GM10248 (cell line): ENCODE measurements at regions not wholly inside any gene's neighbourhood (a gene's known extent, or its start where the extent isn't known, plus 50 kb on each side); places are given as distances from the start of the nearest gene placed in this dataset.
A peak's percentile ranks its signal among the peaks of the same experiment; 100 is the strongest.
"Not testable (repeated sequence)": the region's sequence is repeated elsewhere in the genome, so short reads cannot be mapped to it uniquely, and the experiment has no call there.

Source experiments
- CTCF ChIA-PET: fragments of 300-600 bp; sonication (Branson Sonifier 250); formaldehyde crosslinking; extraction: SDS; loops from one replicate; lab custom pipeline; 2021; ENCODE audit warnings: antibody characterized with exemption; lab: Yijun Ruan, JAX
- POLR2A ChIA-PET: fragments of 350-650 bp; sonication (Branson Sonifier 250); formaldehyde crosslinking; extraction: SDS; loops from one replicate; lab custom pipeline; 2020; ENCODE audit warnings: antibody characterized with exemption; lab: Yijun Ruan, JAX
- DNase-seq: peaks from one replicate; pipeline ENCODE4 v3.0.0; 2012; ENCODE audit errors: extremely low spot score
- TF ChIP-seq, protein P1 (sequence below): IDR thresholded peaks from 2 replicates; pipeline ENCODE4 v1.5.1; 2012; ENCODE audit warnings: mild to moderate bottlenecking, low read depth; ENCODE audit errors: extremely low read depth, missing control alignments, control extremely low read depth

DNA sequence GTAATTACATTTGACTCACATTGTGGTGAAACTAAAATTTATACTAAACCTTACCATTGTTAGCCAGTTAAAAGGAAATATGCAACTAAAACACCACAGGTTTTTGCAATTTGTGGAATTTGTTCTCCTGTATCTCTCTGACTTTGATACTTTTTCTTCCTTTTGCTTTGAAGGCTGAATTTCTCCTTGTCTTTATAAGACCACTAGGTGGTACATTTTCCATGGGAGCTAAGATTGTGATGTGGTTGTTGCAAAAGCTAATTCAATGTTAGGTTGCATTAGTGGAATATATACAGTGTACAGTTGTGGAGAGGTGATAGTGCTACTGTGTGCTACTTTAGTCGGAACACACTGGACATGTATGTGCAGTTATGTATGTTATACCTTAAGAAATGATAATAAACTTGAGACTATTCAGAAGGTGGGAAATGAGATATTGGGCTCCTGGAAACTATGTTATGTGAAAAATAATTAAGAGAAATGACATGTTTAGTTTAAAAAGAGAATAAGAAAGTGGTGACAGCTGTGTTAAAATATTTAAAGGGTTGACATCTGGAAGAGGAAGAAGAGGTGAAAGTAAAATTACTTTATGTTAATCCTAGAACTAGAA is 70.3 kb downstream of the ARL9 start:
- ChIA-PET POLR2A (no interaction called here), CTCF (interaction anchor here (0.9 to 2.1 kb wide), 9 partner anchors 10 to 261 kb away, joined by 3 to 11 read pairs (median 3); no protein-coding TSS in a partner anchor)
- DNase-seq: peak; percentile 12
- TF ChIP-seq, protein P1, sequence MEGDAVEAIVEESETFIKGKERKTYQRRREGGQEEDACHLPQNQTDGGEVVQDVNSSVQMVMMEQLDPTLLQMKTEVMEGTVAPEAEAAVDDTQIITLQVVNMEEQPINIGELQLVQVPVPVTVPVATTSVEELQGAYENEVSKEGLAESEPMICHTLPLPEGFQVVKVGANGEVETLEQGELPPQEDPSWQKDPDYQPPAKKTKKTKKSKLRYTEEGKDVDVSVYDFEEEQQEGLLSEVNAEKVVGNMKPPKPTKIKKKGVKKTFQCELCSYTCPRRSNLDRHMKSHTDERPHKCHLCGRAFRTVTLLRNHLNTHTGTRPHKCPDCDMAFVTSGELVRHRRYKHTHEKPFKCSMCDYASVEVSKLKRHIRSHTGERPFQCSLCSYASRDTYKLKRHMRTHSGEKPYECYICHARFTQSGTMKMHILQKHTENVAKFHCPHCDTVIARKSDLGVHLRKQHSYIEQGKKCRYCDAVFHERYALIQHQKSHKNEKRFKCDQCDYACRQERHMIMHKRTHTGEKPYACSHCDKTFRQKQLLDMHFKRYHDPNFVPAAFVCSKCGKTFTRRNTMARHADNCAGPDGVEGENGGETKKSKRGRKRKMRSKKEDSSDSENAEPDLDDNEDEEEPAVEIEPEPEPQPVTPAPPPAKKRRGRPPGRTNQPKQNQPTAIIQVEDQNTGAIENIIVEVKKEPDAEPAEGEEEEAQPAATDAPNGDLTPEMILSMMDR: peak; percentile 24

DNA sequence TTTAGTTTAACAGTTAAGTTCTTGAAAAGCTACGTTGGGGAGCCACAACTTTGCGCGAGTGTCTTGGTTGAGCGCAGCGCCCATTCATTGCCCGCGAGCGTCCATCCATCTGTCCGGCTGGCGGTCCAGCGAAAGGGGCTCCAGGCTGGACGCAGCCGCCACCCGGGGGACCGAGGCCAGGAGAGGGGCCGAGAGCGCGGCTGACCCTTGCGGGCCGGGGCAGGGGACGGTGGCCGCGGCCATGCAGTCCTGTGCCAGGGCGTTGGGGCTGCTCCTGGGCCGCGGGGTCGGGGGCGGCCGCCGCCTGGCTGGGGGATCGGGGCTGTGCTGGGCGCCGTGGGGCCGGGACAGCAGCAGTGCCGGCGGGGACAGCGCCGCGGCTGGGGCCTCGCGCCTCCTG is 86.8 kb downstream of the ARL9 start:
- DNase-seq, POLR2A ChIA-PET, CTCF ChIA-PET: not testable (repeated sequence)
